Keratinocyte (primary cell): ENCODE measurements at regions not wholly inside any gene's neighbourhood (a gene's known extent, or its start where the extent isn't known, plus 50 kb on each side); places are given as distances from the start of the nearest gene placed in this dataset.

Experiments used
- DNase-seq: peaks from one replicate; pipeline ENCODE4 v3.0.0-alpha.2; 2011; ENCODE audit warnings: low read depth, missing footprints, low spot score
- FAIRE-seq: peaks from 2 replicates; lab custom pipeline; 2011; peaks lifted over from hg19 to GRCh38; lab: Jason Lieb, UNC
- H2AFZ ChIP-seq: 2 replicates; pipeline ENCODE4 v1.6.0; 2012; ENCODE audit warnings: low read length, control low read depth, inconsistent platforms; ENCODE audit not compliant: control insufficient read depth
- H3K27ac ChIP-seq: 2 replicates; pipeline ENCODE4 v1.5.1; 2011; ENCODE audit warnings: low read length; ENCODE audit not compliant: control insufficient read depth, insufficient read depth
- H3K27me3 ChIP-seq: 3 replicates; pipeline ENCODE4 v1.6.0; 2011; ENCODE audit warnings: low read length; ENCODE audit not compliant: control insufficient read depth, insufficient read depth; ENCODE audit errors: extremely low read depth
- H3K36me3 ChIP-seq, 2 experiments: 2 replicates in 1 of 2; 3 replicates in 1 of 2; pipeline ENCODE4 v1.5.1; 2011; ENCODE audit warnings: low read length in 2 of 2, mild to moderate bottlenecking in 1 of 2; ENCODE audit not compliant: control insufficient read depth in 2 of 2, insufficient read depth in 2 of 2; ENCODE audit errors: extremely low read depth in 1 of 2
- H3K4me1 ChIP-seq: 3 replicates; pipeline ENCODE4 v1.5.1; 2011; ENCODE audit warnings: low read length; ENCODE audit not compliant: control insufficient read depth, insufficient read depth; ENCODE audit errors: extremely low read depth
- H3K4me2 ChIP-seq: 3 replicates; pipeline ENCODE4 v1.6.0; 2011; ENCODE audit warnings: low read depth, low read length; ENCODE audit not compliant: control insufficient read depth, insufficient read depth; ENCODE audit errors: extremely low read depth
- H3K4me3 ChIP-seq, 3 experiments: fragments of 200-600 bp in 1 of 3; sonication (generic) in 1 of 3; 2 replicates in 2 of 3; 3 replicates in 1 of 3; pipeline ENCODE4 v1.5.1; 2011 to 2016; ENCODE audit warnings: low read length in 3 of 3, mild to moderate bottlenecking in 3 of 3, control low read depth in 2 of 3, inconsistent platforms in 1 of 3, low read depth in 1 of 3, mixed read lengths in 1 of 3, mixed run types in 1 of 3, moderate library complexity in 1 of 3; ENCODE audit not compliant: control insufficient read depth in 2 of 3, insufficient read depth in 2 of 3; ENCODE audit errors: extremely low read depth in 1 of 3
- H3K79me2 ChIP-seq: 2 replicates; pipeline ENCODE4 v1.6.0; 2012; ENCODE audit warnings: low read length; ENCODE audit not compliant: control insufficient read depth, insufficient read depth
- H3K9ac ChIP-seq: 3 replicates; pipeline ENCODE4 v1.6.0; 2011; ENCODE audit warnings: low read length; ENCODE audit not compliant: control insufficient read depth, insufficient read depth; ENCODE audit errors: extremely low read depth
- H3K9me1 ChIP-seq: 3 replicates; pipeline ENCODE4 v1.6.0; 2011; ENCODE audit warnings: low read length; ENCODE audit not compliant: control insufficient read depth, insufficient read depth; ENCODE audit errors: extremely low read depth
- H3K9me3 ChIP-seq: 2 replicates; pipeline ENCODE4 v1.5.1; 2012; ENCODE audit warnings: low read depth, low read length; ENCODE audit not compliant: control insufficient read depth
- H4K20me1 ChIP-seq: 3 replicates; pipeline ENCODE4 v1.6.0; 2011; ENCODE audit warnings: low read length; ENCODE audit not compliant: control insufficient read depth, insufficient read depth; ENCODE audit errors: extremely low read depth
- EZH2 ChIP-seq: IDR thresholded peaks from one replicate; pipeline ENCODE4 v1.6.1; 2012; ENCODE audit warnings: inconsistent platforms, mild to moderate bottlenecking, low read length, moderate library complexity
- dilution Hi-C: fragments of 300-500 bp; cut with MboI; formaldehyde crosslinking; loops from one replicate; pipeline ENCODE4 v1.7.0; 2020; ENCODE audit warnings: low sequenced_read_pairs; ENCODE audit not compliant: extremely low pct_ligation_motif_present
- TF ChIP-seq, protein P1 (sequence below), 3 experiments: IDR thresholded peaks in 1 of 3; conservative IDR thresholded peaks in 1 of 3; optimal IDR thresholded peaks in 1 of 3; 2 replicates in 2 of 3; 3 replicates in 1 of 3; pipeline versions ENCODE3 to v1.5.1; 2011; ENCODE audit warnings: low read length in 3 of 3, mild to moderate bottlenecking in 3 of 3, moderate library complexity in 2 of 3, control low read depth in 1 of 3, inconsistent platforms in 1 of 3; ENCODE audit not compliant: insufficient read depth in 2 of 3; ENCODE audit errors: extremely low read depth in 1 of 3

DNA sequence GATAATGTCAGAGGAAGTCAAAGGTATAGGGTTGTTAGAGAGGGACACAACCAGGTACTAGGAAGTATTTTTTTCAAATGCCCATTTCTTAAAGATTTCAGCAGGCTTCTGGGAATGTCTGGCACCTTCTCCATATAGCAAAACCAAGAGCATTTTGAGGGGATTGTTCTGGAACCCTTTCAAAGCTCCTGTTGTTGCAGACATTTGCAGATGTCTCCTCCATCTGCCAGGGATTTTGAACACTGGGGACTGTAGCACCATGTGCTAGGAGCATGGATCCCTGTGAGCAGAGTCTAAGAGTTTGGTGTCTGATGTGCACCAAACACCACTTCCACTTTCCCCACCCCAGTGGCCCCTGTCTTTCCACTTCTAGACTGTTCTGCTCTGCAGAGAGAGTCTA is 206.0 kb upstream of the KBTBD8 start:
- no peaks in the 10 kb centered on the region for H4K20me1 ChIP-seq
- dilution Hi-C loops: no loop called here
- no peak overlapping the region for H3K4me3 ChIP-seq
- no peaks in the 10 kb centered on the region for H3K79me2 ChIP-seq
- no peaks in the 10 kb centered on the region for H3K9me3 ChIP-seq
- H2AFZ ChIP-seq: no peak overlapping the region
- FAIRE-seq (no peak), DNase-seq (no peak)
- H3K9me1 ChIP-seq: no peaks in the 10 kb centered on the region
- no peak overlapping the region for H3K4me2 ChIP-seq
- H3K36me3 ChIP-seq: no peaks in the 10 kb centered on the region
- H3K9ac ChIP-seq: no peak overlapping the region
- TF ChIP-seq, protein P1, sequence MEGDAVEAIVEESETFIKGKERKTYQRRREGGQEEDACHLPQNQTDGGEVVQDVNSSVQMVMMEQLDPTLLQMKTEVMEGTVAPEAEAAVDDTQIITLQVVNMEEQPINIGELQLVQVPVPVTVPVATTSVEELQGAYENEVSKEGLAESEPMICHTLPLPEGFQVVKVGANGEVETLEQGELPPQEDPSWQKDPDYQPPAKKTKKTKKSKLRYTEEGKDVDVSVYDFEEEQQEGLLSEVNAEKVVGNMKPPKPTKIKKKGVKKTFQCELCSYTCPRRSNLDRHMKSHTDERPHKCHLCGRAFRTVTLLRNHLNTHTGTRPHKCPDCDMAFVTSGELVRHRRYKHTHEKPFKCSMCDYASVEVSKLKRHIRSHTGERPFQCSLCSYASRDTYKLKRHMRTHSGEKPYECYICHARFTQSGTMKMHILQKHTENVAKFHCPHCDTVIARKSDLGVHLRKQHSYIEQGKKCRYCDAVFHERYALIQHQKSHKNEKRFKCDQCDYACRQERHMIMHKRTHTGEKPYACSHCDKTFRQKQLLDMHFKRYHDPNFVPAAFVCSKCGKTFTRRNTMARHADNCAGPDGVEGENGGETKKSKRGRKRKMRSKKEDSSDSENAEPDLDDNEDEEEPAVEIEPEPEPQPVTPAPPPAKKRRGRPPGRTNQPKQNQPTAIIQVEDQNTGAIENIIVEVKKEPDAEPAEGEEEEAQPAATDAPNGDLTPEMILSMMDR (optimal IDR thresholded peaks at IDR 0.05 in 1 of 3, IDR thresholded peaks at IDR 0.05 in 1 of 3, conservative IDR thresholded peaks at IDR 0.05 in 1 of 3; ENCODE audit: extremely low read depth in 1 of 3, insufficient read depth in 2 of 3, low read length in 3 of 3): no peak
- TF ChIP-seq EZH2: no peak
- no peaks in the 10 kb centered on the region for H3K4me1 ChIP-seq
- H3K27ac ChIP-seq: no peak overlapping the region
- peaks cover 7% of the 10 kb centered on the region for H3K27me3 ChIP-seq

- H3K79me2 ChIP-seq: no peaks in the 10 kb centered on the region
- H3K9me3 ChIP-seq: no peaks in the 10 kb centered on the region
- H3K4me1 ChIP-seq: no peaks in the 10 kb centered on the region
- H3K36me3 ChIP-seq: no peaks in the 10 kb centered on the region
- H3K4me2 ChIP-seq: no peak overlapping the region
- no peak overlapping the region for H3K9ac ChIP-seq
- no peaks in the 10 kb centered on the region for H4K20me1 ChIP-seq
- H3K9me1 ChIP-seq: no peaks in the 10 kb centered on the region
- FAIRE-seq: no peak
- no peak overlapping the region for H3K27ac ChIP-seq
- no peak overlapping the region for H3K4me3 ChIP-seq
- no peak for TF ChIP-seq EZH2
- TF ChIP-seq, protein P1 (optimal IDR thresholded peaks at IDR 0.05 in 1 of 3, IDR thresholded peaks at IDR 0.05 in 1 of 3, conservative IDR thresholded peaks at IDR 0.05 in 1 of 3; ENCODE audit: extremely low read depth in 1 of 3, insufficient read depth in 2 of 3, low read length in 3 of 3): no peak
- H3K27me3 ChIP-seq: peaks cover 7% of the 10 kb centered on the region
- dilution Hi-C loops: no loop called here
- no peak for DNase-seq
- no peak overlapping the region for H2AFZ ChIP-seq
Measured at GRCh38 chr3:66795365-66795764, 202.7 kb upstream of the KBTBD8 start.
